GM21360 (cell line): ENCODE measurements at regions not wholly inside any gene's neighbourhood (a gene's known extent, or its start where the extent isn't known, plus 50 kb on each side); places are given as distances from the start of the nearest gene placed in this dataset.
"Not testable (repeated sequence)": the region's sequence is repeated elsewhere in the genome, so short reads cannot be mapped to it uniquely, and the experiment has no call there.

ENCODE experiments used
- ATAC-seq: cut with Tn5 transposase; IDR thresholded peaks from one replicate; pipeline ENCODE4 v1.9.1; 2021; ENCODE audit warnings: mild to moderate bottlenecking, moderate library complexity; ENCODE audit not compliant: unreplicated experiment

DNA sequence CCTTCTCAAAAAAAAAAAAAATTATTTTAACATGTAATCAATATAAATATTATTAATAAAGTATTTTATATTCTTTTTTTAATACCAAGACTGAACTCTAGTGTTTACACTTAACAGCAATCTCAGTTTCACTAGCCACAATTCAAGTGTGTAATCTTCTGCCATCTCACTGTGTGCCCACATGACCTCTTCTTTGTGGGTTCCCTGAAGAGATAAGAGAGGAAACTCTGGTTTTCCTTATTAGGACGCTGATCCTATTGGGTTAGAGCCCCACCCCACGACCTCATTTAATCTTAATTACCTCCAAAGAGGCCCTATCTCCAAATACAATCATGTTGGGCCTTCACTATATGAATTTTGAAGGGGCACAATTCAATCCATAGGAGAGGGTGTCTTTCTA is 177.6 kb downstream of the STK31 start:
- no peak for ATAC-seq

DNA sequence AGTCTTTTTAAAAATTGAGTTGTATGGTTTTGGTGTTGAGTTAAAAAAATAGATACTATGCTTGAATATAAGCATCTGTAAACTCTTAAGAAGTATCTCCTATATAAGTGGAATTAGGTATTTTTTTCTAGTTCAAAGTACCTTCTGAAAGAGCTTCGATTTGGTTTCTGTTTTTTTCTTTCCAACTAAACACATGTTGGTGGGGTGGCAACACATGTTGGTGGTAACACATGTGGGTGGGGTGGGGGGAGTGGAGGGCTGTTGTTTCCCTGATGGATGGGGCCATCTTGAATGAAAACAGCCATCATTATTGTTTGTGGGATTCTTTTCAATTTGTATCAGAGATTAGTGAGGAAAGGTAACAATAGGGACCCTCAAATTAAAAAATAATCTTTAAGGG is 178.9 kb downstream of the STK31 start:
- no peak for ATAC-seq

DNA sequence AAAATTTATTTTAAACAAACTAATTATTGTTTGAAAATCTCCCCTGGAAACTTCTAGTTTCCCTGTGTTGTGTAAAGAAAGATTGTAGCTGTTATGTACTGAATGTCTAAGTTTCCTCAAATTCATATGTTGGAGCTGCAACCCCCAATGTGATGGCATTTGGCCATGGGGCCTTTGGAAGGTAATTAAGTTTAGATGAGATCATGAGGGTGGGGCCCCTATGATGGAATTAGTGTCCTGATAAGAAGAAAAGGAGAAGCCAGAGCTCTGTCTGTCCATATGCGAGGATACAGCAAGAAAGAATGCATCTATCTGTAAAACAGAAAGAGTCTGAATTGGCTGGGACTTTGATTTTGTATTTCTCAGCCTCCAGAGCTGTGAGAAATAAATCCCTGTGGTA is 179.5 kb downstream of the STK31 start:
- no peak for ATAC-seq

DNA sequence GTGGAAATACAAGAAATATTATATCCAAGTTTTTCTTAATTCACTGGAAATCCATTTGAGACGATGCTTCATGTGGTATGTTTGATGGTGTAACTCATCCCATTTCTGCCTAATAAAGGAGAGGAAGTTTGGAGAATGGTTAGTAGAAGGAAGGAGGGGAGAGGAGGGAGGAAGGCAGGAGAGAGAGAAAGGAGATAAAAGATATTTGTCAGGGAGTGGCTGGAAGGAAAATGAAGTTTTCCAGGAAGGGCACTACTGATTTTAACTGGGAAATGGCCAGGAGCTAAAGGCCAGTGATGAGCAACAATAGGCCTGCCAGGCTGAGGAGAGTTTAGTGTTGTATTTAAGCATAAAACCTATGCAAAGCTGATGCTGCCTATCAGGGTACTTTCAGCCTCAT is 182.0 kb downstream of the STK31 start:
- ATAC-seq = no peak

DNA sequence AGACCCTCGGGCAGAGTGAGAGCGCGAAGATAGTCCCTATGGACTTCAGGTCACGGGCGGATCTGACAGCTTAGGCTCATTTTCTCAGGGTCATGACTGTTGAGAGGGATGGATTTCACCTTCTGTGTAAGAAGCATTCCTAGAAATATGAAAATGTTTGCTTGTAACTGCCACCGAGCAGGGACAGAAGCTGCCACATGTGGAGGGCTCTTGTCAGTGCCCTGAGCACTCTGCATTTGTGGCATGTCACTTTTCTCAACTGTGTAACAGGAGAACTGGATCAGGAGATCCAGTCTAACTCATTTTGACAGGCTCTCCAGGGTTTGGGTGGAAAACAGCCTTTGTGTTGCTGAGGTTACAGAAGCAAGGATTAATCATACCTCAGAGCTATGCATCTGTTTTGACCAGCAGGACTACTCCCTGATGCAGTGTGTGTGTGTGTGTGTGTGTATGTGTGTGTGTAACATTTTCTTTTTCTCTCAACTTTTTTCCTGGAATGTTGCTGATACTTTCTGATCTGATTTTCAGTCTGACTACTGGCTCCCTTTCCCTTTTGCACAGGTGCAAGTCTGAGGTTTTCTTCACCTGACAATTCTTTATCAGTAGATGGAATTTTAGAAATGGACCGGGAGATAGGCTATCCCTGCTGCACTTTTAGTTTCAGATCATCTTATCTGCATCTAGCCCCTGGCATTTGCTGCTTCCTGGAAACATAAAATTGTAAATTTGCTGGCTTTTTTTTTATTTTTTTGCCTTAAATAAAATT is 183.3 kb downstream of the STK31 start:
- ATAC-seq = no peak

DNA sequence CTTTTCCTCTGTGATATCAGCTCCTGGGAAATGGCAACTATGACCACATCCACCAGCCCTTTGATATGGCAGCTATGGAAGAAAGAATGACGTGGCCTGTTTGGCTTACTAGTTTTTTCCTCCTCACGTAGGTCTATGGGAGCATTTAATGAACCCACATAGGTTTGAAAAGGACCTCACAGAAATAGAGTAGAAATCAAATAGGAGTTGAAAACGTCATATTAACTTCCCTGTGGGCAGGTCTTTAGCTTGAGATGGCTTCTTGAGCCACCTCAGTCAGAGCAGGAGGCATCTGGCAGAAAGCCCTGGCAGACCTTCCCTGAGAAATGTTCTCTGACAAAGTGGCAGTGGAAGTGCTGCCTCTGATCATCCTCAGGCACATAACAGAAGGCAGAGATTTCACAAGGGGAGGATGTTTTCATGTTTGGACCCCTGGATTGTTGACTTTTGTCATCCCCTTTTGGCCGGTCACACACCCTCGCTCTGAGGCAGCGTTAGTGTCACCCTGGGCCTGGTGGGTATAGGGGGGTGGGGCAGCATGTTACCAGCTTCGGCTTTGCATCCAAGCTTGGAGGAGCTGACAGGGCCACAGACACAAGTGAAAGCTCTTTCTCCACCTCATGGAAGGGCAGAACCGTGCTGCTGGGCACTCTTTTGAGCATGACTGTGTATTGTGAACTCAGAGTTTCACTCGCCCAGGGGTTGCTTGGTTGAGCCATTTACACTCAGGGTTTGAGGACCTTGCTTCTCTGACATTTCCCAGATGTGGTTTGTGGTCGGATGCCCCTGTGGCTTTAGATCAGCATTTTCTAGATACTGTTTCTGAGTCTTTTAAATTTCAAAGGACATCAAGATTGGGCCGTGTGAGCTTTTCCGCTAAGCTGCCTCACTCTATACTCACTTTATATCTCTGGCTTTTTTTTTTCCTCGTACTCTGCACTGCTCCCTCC is 184.2 kb downstream of the STK31 start:
- peak; percentile 64 for ATAC-seq

DNA sequence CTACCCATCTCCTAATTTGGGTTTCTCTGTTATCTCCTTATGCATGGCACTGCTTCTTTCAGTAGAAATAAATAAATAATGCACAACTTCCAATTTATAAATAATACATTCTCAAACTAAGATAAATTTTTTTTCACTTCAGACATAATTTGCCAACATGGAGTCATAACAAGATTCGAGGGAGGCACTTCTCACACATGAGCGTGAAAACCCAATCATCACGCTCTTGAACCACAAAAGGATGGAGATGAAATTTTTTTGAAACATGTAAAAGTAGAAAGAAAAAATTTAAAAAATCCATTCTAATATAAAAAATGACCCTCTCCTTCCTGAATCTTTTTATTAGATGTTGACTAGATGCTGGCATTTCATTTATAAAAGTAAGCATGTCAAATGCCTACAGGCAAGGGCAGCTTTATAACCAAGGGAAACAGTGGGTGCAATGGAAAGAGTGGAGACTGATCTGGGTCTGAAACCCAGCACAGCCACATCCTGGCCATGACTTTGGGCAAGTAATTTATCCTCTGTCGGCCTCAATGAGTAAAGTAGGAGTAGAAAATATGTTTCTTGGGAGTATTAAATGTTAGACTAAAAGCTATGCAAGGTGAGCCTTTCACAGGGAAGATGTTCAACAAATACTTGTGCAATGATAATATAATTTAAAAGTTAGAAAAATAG is 185.0 kb downstream of the STK31 start:
- no peak for ATAC-seq

DNA sequence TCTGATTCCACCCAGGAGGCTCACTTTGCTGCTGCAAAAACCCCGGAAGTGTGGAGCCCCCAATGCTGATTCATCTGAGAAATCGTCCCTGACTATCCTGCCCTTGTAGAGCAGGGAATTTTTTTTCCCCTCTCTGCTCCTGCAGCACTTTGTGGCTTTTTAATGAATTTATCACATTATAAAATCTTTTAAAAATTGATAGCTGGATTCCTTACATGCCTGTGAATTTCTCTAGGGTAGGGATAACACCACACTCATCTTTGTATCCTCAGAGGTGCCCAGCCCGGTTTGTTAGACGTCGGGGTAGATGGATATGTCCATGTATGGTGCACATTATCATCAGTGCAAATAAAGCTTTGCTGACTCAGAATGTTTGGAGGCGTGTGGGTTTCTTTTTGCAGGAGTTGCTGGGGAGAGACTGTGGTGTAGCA is 185.7 kb downstream of the STK31 start:
- no peak for ATAC-seq

DNA sequence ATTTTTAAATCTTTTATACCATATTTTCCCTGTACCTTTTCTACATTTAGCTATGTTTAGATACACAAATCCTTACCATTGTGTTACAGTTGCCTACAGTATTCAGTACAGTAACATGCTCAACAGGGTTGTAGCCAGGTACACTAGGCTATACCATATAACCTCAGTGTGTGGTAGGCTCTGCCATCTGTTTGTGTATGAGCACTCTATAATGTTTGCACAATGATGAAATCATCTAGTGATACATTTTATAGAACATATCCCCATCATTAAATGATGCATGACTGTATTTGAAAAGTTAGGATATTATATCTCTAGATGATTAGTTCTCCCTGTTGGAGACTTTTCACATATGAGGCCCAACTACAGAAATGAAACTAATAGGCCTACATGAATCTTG is 188.6 kb downstream of the STK31 start:
- ATAC-seq = no peak

DNA sequence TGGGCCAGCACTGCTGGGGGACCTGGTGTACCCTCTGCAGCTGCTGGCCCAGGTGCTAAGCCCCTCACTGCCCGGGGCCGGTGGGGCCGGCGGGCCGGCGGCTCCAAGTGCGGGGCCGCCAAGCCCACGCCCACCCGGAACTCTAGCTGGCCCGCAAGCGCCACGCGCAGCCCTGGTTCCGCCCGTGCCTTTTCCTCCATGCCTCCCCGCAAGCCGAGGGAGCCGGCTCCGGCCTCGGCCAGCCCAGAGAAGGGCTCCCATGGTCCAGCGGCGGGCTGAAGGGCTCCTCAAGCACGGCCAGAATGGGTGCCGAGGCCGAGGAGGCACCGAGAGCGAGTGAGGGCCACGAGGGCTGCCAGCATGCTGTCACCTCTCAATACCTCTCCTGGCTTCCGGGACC is 194.9 kb downstream of the STK31 start:
- ATAC-seq = not testable (repeated sequence)

DNA sequence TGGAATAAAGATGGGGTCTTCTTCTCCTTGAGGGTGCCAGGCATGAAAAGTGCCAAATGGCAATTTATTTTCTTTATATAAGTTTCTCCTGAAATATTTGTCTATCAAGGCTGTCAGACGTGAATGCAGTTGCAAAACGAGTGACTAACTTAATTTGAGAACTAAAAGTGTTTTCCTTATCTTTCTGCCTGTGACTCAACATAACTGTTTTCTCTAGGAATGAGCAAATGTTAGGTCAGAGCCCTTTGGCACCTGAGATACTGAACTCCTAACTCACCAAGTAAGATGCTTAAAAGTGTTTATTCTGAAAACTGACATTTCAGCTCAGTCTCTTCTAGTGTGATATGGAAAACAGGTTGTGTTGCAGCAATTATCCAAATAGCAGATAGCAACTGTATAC is 197.0 kb downstream of the STK31 start:
- no peak for ATAC-seq

DNA sequence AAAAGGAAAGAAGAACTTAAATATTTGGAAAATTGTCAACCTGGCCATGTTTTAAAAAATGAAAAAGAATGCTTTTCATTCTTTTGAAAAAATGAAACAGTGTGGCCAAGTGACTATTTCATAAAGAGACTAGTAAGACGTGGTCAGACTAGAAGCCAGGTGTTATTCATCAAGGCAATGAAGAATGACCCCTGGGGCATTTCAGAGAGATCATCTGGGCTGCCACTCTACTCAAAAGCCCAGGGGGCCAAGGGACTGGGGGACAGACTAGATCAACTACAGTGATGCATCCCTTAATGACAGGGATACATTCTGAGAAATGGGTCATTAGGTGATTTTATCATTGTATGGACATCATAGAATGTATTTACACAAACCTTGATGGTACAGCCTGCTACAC is 199.4 kb downstream of the STK31 start:
- no peak for ATAC-seq

DNA sequence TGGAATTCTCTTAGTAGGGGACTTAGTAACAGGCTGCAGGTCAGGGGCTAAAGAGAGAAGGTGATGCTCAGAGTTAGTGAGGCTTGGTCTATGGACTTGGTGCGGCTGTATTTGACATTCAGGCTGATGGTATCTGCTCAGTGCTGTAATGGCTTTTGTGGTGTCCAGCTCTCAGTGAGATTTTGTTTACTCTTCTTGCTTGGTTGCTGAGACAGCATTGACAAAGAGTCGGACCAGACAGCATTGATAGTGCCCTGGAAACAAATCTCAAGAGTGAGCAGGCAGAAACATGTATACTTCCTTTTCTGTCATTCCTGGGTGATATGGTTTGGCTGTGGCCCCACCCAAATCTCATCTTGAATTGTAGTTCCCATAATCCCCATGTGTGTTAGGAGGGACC is 202.0 kb downstream of the STK31 start:
- no peak for ATAC-seq

DNA sequence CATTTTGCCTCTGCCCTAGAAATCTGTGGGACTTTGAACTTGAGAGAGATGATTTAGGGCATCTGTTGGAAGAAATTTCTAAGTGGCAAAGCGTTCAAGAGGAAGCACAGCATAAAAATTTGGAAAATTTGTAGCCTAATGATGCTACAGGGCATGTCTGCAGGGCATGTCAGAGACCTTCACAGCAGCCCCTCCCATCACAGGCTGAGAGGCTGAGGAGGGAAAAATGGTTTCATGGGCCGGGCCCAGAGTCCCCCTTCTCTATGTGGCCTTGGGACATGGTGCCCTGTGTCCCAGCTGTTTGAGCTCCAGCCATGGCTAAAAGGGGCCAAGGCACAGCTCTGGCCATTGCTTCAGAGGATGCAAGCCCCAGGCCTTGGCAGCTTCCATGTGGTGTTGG is 203.0 kb downstream of the STK31 start:
- ATAC-seq = no peak

DNA sequence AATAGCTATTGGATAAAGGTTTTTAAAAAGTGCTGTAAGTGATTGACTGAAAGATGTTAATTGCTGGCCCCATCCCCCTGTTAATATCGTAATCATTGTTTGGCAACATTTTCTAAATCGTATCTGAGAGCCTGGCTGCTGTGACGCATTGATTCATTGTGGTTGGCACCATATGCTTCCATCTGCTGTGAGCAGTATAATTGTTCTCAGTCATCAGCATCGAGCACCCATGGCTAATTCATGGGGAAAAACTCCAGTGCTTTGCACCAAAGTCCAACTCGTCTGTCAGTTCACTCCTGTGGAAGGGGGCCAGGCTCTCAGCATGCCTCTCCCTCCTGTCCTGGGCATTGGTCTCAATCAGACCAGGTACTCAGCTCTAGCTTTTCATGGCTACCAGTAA is 205.2 kb downstream of the STK31 start:
- no peak for ATAC-seq

DNA sequence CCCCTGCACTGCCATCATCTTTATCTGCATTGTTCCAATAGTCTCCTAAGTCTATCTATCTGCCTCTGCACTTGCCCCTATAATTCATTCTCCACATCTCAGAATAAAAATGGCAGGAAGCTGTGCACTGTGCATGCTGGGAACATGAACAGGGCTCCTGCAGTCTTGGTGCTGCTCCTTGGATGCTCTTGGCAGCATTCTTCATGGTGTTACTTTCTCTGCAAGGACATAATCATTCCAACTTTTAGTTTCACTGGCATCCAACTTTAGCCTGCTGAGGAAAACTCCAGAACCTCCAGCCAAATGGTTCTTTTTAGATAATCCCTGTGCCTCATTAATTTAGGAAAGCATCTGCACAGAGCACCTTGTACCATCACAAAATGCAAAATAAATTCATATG is 208.3 kb downstream of the STK31 start:
- no peak for ATAC-seq

DNA sequence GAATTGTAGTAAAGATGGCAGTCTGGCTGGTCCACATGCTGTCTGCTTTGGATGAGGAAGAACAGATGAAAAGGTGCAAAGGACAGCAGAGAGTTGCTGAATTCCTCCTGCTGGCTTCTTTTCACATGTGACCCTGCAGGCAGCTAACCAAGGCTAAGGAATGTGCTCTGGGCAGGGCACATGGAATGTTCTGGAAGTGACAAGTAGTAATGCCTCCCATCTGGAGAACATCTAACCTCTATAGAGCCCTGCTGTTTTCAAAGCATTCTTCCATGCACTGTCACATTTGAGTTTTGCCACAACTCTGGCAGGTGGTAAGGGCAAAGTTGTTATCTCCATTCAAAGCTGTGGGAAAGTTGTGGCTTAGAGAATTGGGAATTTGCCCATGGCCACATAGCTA is 208.8 kb downstream of the STK31 start:
- ATAC-seq = no peak

DNA sequence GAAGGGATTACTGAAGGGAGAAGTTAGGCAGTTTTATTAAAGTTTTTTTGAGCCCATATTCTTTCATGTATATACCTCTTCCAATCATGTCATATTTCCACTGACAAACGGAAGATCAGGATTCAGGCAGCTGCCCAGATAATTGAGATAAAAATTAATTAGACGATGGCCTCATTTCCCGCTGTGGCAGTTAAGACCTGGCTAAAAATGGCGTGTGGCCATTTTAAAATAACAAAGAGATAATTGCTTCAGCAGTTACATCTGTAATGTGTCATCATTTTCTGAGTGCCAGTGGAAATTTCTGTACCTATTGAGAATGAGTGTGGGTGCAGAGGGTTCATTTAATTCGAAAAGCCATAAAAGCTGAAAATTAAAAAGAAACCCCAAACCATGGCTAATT is 215.1 kb downstream of the STK31 start:
- no peak for ATAC-seq

DNA sequence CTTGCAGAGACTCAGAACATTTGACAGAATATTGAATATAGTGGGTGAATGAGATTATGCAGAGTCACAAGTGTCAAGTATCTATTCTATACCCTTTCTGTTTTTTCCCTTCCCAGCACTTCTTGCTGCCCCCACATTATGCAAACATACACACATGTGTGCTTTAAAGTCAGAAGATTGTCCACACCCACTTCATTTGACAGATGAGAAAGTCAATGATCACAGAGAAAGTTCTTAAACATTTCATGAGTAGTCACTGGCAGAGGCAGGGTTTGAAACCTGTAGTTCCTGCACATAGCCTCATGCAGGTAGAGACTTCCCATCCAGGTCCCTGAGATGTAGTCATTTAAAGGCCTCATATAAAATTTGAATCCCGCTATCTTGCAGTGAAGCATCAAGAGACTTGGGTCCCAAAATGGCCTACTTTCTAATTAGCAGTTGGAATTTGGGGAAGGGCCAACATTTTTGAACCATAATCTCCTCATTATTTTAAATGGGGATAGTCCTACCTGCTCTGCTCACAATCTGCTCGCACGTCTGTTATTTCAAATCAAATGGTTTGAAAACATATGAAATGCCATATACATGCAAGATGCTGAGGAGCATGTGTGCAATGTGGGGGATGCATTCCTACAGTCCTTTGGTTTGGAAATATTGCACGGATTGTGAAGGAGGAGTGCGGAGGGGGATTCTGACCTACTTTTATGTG is 217.8 kb downstream of the STK31 start:
- ATAC-seq = no peak

DNA sequence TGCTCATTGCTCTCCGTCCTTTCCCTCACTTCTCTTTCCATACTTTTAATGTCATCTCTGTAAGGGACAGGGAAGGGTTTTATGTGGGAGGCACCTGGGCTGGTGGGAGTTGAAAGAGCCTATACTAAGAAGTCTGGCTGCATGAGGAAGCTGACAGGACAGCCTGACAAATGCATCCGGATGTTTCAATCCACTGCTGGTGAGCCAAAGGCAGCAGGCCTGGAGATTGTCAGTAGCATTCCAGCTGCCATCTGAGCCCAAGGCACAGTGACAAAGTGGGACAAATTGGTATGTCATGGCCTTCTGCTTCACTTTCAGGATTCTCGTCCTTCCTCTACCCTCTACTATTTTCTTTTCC is 218.4 kb downstream of the STK31 start:
- no peak for ATAC-seq

DNA sequence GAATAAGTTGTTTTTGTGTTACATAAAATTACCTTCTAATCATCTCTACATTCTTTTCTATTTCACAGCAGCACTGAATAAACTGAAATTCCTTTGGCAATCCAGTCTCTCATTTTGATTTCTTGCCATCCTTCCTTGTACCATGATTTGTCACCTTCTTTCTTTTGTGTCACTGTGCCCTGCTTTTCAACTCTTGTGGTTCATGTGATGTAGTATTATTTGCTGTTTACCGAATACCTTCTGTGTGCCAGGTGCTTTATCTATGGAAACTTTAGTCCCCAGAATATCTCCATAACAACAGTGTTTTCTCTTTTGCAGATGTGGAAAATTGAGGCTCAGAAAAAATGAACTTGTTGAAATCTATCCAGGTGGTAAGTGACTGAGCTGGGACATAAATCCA is 220.3 kb downstream of the STK31 start:
- no peak for ATAC-seq
